ENCODE measurements at regions not wholly inside any gene's neighbourhood (a gene's known extent, or its start where the extent isn't known, plus 50 kb on each side); places are given as distances from the start of the nearest gene placed in this dataset.

GRCh38 chr3:72460205-72461174 lies 387.8 kb downstream of the SHQ1 start:
- TF ChIP-seq, protein P1, sequence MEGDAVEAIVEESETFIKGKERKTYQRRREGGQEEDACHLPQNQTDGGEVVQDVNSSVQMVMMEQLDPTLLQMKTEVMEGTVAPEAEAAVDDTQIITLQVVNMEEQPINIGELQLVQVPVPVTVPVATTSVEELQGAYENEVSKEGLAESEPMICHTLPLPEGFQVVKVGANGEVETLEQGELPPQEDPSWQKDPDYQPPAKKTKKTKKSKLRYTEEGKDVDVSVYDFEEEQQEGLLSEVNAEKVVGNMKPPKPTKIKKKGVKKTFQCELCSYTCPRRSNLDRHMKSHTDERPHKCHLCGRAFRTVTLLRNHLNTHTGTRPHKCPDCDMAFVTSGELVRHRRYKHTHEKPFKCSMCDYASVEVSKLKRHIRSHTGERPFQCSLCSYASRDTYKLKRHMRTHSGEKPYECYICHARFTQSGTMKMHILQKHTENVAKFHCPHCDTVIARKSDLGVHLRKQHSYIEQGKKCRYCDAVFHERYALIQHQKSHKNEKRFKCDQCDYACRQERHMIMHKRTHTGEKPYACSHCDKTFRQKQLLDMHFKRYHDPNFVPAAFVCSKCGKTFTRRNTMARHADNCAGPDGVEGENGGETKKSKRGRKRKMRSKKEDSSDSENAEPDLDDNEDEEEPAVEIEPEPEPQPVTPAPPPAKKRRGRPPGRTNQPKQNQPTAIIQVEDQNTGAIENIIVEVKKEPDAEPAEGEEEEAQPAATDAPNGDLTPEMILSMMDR (IDR thresholded peaks at IDR 0.05), result no peak
- TF ChIP-seq POLR2A (IDR thresholded peaks at IDR 0.05) (no peak), POLR2AphosphoS5 (IDR thresholded peaks at IDR 0.05) (no peak)

Measured in gastroesophageal sphincter (tissue), 3 donors.